HPDE6-E6E7 (cell line): ENCODE measurements at regions not wholly inside any gene's neighbourhood (a gene's known extent, or its start where the extent isn't known, plus 50 kb on each side); places are given as distances from the start of the nearest gene placed in this dataset.
"Not testable (repeated sequence)": the region's sequence is repeated elsewhere in the genome, so short reads cannot be mapped to it uniquely, and the experiment has no call there.

Source experiments
- DNase-seq: peaks from one replicate; pipeline ENCODE4 v3.0.0; 2011; ENCODE audit warnings: missing footprints; ENCODE audit errors: extremely low spot score

DNA sequence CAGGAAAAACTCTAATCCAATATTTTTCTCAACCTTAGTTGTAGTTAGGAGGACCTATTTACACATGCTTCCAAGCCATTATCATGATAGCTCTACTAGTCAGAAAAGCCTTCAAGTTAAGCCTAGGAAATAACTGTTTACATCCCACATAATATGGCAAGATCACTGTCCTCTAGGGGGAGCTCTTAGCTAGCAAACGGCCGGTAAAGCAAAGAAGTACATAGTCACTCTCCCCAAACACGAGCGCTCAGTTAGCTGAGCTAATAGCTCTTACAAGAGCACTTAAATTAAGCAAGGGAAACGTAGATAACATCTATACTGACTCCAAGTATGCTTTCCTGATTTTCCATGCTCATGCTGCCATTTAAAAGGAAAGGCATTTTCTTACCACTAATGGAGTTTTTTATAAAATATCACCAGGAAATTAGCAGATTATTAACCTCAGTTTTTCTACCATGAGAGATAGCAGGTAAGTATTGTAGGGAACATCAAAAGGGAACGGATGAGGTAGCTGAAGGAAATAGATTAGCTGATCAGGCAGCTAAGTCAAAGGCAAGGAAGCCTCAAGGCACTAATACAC is 100.6 kb upstream of the PABPC3 start:
- no peak for DNase-seq

DNA sequence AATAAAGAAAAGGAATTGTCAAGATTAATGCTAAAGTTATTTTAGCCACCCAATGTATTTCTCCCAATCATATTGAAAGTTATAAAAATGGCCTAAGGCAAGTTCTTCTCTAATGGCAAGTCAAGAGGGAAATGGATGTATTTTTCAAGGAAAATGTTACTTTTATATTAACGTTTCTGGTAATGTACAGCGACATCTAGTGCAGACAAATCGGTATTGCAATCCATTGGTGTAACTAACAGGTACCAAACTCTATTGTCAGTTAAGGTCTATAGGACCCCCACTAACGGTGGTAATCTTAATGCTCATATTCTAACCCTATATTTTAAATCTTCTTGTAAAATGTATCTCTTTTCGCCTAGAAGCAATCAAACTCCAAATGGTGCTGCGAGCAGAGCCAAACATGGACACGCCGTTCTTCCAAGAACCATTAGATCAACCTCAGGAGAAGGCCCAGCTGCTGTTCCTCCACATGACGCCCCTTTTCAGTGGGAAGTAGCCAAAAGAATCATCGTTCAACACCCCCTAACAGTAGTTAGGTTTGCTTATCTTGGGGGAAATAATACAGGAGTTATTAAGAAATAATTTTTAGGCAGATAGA is 98.5 kb upstream of the PABPC3 start:
- no peak for DNase-seq

DNA sequence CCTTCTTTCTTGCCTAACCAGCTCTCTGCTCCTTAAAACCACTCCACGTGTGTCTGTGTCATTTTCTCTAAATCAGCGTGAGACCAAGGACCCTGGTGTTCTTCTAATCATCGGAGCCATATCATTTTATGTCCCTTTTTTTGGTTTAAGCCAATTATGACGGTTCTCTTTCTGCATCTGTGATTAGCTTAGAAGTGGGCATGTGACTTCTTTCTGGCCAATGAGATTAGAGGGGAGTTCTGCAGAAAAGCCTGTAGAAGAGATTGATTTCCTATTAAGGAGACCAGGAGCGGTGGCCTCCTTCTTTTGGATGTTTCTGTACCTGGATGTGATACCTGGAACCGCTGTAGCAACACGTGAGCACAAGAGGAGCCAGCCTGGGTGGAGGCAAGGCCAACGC is 97.5 kb upstream of the PABPC3 start:
- no peak for DNase-seq

DNA sequence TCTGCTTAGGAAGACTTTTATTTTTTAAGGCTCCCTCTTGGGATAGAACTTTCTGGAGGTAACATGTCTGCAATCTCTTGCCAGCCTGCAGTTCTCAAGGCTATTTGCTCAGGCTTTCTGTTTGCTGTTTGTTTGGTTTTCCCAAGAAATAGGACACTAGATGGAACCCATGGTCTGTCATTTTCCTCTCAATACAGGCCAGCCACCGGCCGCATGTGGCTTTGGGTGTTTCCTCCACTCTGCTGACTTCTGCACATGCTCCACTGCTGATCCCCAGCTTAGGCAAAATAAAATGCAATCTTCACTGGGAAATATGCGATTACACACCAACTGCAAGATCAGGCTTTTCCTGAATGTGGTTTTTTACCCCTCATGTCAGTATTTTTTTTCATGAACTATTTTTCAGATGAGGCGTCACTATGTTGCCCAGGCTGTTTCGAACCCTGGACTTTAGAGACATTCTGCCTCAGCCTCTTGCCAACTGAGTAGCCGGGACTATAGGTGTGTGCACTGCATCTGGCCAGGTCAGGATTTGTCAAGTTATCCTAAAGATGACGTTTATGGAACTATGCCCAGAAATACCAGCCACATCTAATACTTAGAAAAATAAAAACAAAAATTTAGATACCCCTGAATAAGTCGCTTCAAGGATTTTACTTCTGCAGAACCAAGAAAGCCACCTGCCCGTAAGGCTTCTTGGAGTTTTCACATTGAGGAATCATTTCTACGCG is 94.3 kb upstream of the PABPC3 start:
- no peak for DNase-seq

DNA sequence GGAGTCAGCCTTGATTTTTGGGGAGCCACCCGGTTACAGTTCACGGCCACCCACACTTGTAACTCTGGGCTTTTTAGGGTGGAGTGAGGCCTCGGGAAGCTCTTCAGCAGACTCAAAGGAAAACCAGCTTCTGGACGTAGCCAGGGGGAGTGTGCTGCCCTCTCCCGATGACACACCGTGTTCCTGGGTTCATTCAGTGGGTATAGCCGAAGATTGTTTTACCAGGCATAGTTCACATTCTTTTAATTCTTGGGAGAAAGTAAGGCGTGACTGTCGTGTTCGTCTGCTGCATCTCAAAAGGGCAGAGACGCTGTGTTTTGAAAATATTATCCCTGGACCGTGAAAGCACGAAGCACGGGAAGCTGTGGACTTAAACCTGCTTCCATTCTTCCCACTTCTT is 93.6 kb upstream of the PABPC3 start:
- not testable (repeated sequence) for DNase-seq

DNA sequence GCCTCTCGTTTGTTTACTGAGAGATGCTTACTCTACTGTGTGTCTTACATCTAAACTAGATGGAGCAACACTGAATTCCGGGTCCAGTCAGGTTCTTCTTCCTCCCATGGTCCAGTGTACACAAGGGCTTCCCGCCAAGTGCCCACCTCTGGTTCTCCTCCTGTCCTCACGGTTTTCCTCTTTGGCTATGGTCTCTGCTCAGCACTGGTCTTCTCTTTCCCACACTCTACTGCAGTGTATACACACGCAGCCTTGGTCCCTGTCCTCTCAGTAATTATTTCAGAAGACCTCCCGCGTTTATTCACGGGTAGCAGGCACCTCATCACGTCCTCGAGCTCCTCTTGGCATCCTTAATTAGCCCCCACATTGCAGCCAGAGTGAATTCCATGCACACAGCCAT is 91.4 kb upstream of the PABPC3 start:
- DNase-seq: not testable (repeated sequence)

DNA sequence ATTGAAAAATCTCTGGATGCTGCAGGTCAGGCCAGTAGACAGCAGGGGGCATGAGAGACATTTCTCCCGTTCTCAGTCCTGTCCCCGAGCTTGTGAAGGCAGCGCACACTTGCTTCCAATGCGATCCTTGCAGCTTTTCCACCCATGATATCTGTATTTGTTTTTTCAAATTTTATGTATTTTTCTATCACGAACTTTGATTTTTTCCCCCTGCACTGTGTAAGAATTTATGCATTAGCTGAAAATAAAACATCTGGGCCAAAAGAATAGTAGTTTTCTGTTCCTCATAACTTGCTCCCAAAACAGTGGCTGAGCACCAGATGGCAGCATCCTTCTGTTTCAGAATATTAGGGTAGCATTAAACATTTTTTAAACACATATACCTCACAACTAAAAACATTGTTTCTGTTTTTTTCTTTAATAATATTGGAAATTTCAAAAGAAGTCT is 90.9 kb upstream of the PABPC3 start:
- not testable (repeated sequence) for DNase-seq

DNA sequence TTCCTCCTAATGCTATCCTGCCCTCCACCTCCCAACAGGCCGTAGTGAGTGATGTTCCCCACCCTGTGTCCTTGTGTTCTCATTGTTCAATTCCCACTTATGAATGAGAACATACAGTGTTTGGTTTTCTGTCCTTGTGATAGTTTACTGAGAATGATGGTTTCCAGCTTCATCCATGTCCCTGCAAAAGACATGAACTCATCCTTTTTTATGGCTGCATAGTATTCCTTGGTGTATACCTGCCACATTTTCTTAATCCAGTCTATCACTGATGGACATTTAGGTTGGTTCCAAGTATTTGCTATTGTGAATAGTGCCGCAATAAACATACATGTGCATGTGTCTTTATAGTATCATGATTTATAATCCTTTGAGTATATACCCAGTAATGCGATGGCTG is 88.5 kb upstream of the PABPC3 start:
- DNase-seq: not testable (repeated sequence)

DNA sequence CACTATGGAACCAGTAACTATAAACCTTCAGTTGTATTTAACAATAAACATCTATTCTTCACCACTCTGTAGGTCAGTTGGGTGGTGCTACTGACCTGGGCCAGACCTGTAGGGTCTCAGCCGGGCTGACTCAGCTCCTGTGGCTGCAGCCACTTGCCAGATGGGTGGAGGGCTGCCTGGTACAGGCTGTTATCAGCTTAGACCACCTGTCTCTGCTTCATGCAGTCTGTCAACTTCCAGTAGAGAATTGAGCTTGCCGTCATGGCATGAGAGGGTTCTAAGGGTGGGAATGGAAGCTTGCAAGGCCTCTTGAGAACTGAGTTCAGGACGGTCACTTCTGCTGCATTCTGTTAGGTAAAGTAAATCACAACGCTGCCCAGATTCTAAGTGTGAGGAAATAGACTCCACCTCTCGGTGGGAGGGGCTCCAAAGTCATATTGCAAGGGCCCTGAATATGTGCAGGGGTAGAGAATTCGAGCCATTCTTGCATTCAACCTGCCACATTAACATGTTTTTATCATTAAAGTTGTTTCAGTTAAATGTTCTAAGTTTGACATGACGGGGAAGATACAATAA is 81.5 kb upstream of the PABPC3 start:
- DNase-seq: not testable (repeated sequence)

DNA sequence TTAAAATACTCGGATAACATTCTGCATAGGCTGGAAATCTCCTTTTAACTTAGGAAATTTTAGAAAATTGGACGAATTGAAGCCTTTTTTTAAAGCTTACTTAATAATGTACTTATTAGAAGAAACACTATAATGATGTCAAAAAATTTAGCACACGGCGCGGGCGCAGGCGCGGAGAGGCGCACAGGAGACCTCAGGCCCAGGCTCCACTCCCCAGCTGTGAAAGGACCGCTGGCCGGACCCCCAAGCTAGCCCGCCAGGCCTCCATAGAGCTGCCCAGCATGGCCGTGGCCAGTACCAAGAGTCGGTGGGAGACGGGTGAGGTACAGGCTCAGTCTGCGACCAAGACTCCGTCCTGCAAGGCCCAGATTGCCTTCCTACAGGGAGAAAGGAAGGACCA is 78.8 kb upstream of the PABPC3 start:
- not testable (repeated sequence) for DNase-seq

DNA sequence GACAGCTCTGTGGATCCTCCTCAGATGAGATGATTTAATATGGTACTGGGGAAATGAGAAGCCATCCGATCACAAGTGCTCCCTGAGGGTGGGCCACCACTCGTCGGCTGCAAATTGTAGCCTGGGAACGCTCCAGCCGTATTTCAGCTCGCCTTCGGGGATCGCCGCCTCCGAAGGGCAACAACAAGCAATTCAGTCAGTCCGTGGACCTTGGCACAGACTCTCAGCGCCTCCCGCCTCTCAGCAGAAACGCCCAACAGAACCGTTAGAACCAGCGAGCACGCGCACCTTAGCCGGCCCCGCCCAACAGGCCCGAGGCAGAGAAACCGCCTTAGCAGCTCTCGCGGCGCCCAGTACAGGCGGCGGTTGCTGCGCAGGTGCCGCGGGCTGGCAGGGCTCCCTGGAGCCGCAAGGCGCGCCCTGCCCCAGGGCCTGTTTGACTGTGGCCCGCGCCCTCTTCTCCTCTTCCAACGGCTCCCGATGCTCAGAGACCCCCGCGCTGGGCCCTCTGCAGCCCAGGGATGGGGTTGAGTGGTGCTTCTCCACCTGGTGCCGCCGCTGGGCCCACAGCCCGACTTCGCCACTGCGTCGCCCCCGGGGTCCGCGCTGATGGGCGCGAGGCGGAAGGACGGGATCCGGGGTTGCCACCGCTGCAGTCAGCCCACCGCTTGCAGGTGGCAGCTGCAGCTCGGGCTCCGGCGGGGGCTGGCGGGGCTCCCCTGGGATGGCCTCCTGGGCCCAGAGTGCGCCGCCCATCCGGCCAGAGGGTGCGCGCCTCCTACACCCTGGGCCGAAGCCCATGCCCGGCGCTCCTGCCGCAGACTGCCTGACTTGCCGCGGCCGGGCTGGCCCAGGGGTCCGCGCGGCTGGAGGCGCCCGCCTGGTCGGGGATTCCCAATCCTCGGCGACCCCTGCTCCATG is 77.9 kb upstream of the PABPC3 start:
- DNase-seq: not testable (repeated sequence)

DNA sequence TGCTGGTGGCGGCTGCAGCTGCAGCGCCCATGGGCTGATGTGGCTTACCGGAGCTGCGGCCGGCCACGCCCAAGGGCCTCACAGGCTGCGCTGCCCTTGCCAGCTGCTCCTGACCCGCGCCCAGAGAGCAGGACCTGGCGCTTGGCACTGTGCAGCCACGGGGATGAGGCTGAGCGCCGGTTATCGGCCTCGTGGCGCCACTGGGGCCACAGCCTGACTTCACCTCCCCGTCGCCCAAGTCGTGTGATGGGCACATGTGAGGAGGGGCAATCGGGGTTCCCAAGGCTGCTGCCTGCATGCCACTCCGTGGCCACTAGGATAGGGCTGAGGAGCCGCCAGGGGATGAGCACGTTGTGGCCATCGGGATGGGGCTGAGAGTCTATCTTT is 77.2 kb upstream of the PABPC3 start:
- DNase-seq: no peak

DNA sequence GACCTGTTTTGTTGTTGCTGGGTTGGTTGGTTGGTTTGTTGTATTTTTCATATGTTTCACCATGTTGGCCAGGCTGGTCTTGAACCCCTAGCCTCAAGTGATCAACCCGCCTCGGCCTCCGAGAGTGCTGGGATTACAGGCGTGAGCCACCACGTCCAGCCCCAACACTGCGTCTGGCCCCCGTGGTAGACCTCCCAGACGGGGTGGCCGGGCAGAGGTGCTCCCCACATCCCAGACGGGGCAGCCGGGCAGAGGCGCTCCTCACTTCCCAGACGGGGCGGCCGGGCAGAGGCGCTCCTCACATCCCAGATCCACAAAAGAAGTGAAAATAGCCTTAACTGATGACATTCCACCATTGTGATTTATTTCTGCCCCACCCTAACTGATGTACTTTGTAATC is 76.2 kb upstream of the PABPC3 start:
- DNase-seq: not testable (repeated sequence)

DNA sequence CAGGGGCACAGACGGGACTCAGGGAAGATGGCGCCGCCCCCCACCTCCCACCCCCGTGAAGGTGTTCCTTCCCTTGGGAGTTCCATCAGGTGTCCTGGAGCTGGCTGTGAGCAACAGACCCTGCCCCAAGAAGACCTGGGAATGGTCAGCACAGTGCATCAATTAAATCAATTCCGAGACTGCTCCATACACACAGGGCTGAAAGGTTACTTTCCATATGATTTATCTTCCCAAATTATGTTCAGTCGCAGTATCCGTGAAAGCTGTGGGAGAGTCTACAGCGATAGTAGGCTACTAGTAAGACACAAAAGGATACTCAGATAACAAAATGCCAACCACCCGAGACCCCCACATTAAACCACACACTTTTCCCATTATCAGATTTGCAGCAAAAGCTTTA is 71.8 kb upstream of the PABPC3 start:
- no peak for DNase-seq

DNA sequence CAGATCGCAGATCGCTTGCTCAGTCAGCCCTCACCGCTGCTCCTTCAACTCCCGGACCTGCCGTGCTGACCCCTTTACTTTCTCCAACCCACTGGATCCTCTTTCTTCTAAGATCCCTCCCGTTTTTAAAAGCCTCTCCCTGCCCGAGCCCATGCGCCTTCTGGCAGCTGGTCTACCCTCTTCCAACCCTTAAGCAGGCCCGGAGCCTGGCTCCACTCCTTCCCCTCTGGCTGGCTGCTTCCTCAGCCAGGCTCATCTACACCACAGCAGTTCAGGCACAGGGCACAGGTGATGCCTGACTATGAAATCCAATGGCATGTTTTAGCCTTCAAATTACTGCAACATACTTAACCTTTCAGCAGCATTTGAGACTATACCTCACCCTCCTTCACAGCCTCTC is 63.8 kb upstream of the PABPC3 start:
- DNase-seq: no peak

DNA sequence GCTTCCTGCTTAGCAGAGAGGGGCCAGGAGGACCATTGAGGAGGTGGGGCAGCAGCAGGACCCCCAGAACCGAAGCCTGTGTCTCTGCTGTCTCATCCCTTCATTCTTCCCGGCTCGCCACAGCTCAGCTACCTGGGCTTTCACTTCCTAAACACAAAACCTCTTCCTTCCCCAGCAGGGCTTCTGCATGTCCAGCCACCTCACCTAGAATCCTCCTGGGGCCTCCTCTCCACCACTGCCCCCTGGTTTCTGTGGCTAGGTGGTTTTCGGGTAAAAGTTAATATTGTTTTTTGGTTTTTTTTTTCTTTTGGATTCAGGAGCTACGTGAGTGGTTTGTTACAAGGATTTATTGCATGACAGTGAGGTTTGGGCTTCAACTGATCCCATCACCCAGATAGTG is 61.8 kb upstream of the PABPC3 start:
- no peak for DNase-seq

DNA sequence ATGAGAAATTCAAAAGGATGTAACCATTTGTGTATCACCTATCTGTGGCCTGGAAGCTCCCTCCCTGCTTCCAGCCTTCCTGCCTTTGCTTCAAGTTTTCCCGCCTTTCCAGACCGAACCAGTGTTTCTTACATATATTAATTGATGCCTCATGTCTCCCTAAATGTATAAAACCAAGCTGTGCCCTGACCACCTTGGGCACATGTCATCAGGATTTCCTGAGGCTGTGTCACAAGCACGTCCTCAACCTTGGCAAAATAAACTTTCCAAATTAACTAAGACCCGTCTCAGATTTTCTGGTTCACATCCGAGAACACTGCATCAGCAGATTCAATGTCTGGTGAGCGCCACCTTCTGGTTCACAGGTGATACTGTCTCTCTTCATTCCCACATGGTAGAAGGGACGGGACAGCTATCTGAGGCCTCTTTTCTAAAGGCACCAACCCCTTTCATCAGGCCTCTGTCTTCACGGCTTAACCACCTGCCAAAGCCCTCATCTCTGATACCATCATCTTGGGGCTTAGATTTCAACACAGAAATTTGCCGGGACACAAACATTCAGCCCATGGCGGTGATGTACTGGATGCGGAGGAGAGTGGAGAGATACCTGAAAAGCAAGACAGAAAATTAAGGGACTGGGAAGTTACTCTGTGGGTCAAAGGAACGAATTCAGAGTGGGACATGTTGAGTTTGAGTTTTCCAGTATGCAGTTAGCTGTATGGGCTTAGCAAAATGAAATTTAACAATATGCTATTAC is 58.7 kb upstream of the PABPC3 start:
- peak; percentile 6 for DNase-seq

DNA sequence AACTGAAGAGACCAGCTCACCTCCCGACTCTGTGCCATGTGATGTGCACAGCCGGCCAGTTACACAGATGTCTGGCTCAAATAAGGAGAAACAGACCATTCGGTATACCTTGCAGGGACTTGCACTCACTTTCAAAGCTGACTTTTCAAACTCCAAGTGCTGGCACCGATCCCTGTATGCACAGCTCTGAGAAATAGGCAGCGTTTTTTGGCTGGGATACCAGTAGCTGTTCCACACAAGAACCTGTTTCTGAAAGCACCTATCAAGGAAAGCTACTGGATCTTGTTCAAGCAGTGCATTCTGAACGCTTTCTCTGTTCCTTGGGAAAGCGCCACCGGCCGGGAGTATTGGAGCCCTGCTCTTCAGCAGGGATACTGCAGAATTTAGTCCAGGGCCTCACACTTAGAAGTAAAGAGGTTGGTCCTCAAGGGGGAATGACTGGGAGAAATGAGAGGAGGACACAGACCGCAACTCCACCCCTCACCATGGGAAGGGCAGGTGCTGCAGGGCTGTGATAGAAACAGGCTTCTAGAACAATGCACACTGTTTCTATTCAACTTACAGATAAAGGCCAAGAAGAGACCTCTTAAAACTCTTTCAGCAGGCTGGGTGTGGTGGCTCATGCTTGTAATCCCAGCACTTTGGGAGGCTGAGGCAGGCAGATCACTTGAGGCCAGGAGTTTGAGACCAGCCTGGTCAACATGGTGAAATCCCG is 53.6 kb upstream of the PABPC3 start:
- DNase-seq: no peak

DNA sequence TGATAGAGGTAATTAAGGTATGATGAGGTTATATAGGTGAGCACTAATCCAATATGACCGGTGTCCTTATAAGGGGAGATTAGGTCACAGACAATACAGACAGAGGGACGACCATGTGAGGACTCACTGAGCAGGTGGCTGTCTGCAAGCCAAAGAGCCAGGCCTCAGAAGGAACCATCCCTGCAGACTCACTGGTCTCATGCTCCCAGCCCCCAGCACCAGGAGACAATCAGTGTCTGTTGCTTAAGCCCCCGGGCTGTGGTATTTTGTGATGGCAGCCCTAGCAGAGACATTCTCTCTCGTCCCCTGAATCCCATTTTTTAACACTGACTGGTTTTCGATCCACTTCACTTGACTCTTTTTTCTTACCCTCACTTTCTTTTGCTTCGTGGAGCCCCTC is 51.9 kb upstream of the PABPC3 start:
- no peak for DNase-seq
